ENCODE measurements at regions not wholly inside any gene's neighbourhood (a gene's known extent, or its start where the extent isn't known, plus 50 kb on each side); places are given as distances from the start of the nearest gene placed in this dataset.

- H3K36me3 Mint-ChIP-seq (ENCODE audit: low read depth) = no peaks in the 10 kb centered on the region
- H3K27me3 Mint-ChIP-seq = peaks cover 25% of the 10 kb centered on the region
- no peak overlapping the region for H3K4me3 Mint-ChIP-seq
- H3K27ac Mint-ChIP-seq = no peak overlapping the region
- no peaks in the 10 kb centered on the region for H3K9me3 Mint-ChIP-seq
- H3K4me1 Mint-ChIP-seq (ENCODE audit: low read depth) = no peaks in the 10 kb centered on the region
These were observed 252.1 kb upstream of the RTL1 start for GRCh38 chr14:101155575-101155974.

GRCh38 chr14:101167428-101167827, 263.9 kb upstream of the RTL1 start:
- H3K4me1 Mint-ChIP-seq (ENCODE audit: low read depth) = no peaks in the 10 kb centered on the region
- peaks cover 14% of the 10 kb centered on the region for H3K27me3 Mint-ChIP-seq
- peaks cover 26% of the 10 kb centered on the region for H3K9me3 Mint-ChIP-seq
- no peaks in the 10 kb centered on the region for H3K36me3 Mint-ChIP-seq (ENCODE audit: low read depth)
- H3K27ac Mint-ChIP-seq = no peak overlapping the region
- no peak overlapping the region for H3K4me3 Mint-ChIP-seq

GRCh38 chr14:101169267-101169666, 265.7 kb upstream of the RTL1 start:
- no peak overlapping the region for H3K4me3 Mint-ChIP-seq
- no peaks in the 10 kb centered on the region for H3K4me1 Mint-ChIP-seq (ENCODE audit: low read depth)
- H3K27ac Mint-ChIP-seq = no peak overlapping the region
- no peaks in the 10 kb centered on the region for H3K36me3 Mint-ChIP-seq (ENCODE audit: low read depth)
- H3K27me3 Mint-ChIP-seq = peaks cover 14% of the 10 kb centered on the region
- H3K9me3 Mint-ChIP-seq = peaks cover 26% of the 10 kb centered on the region

GRCh38 chr14:101171650-101172049, 268.1 kb upstream of the RTL1 start:
- H3K4me1 Mint-ChIP-seq (ENCODE audit: low read depth) = no peaks in the 10 kb centered on the region
- peaks cover 13% of the 10 kb centered on the region for H3K9me3 Mint-ChIP-seq
- H3K36me3 Mint-ChIP-seq (ENCODE audit: low read depth) = no peaks in the 10 kb centered on the region
- peaks cover 14% of the 10 kb centered on the region for H3K27me3 Mint-ChIP-seq
- H3K27ac Mint-ChIP-seq = no peak overlapping the region
- H3K4me3 Mint-ChIP-seq = no peak overlapping the region

- Mint-ChIP-seq H3K9me3 (no peaks in the 10 kb centered on the region), H3K27ac (no peak overlapping the region), H3K4me3 (no peak overlapping the region), H3K27me3 (peaks cover 10% of the 10 kb centered on the region), H3K36me3 (ENCODE audit: low read depth) (no peaks in the 10 kb centered on the region), H3K4me1 (ENCODE audit: low read depth) (no peaks in the 10 kb centered on the region)
These were observed 270.4 kb upstream of the RTL1 start for GRCh38 chr14:101173698-101174521.

- peaks cover 10% of the 10 kb centered on the region for H3K27me3 Mint-ChIP-seq
- H3K9me3 Mint-ChIP-seq = no peaks in the 10 kb centered on the region
- no peak overlapping the region for H3K4me3 Mint-ChIP-seq
- H3K27ac Mint-ChIP-seq = no peak overlapping the region
- H3K4me1 Mint-ChIP-seq (ENCODE audit: low read depth) = no peaks in the 10 kb centered on the region
- H3K36me3 Mint-ChIP-seq (ENCODE audit: low read depth) = no peaks in the 10 kb centered on the region
These were observed 271.0 kb upstream of the RTL1 start for GRCh38 chr14:101174522-101174838.

GRCh38 chr14:101174980-101175606, 271.6 kb upstream of the RTL1 start:
- no peak overlapping the region for H3K27ac Mint-ChIP-seq
- H3K36me3 Mint-ChIP-seq (ENCODE audit: low read depth) = no peaks in the 10 kb centered on the region
- H3K4me1 Mint-ChIP-seq (ENCODE audit: low read depth) = no peaks in the 10 kb centered on the region
- no peak overlapping the region for H3K4me3 Mint-ChIP-seq
- H3K27me3 Mint-ChIP-seq = peaks cover 9% of the 10 kb centered on the region
- no peaks in the 10 kb centered on the region for H3K9me3 Mint-ChIP-seq

- no peaks in the 10 kb centered on the region for H3K4me1 Mint-ChIP-seq (ENCODE audit: low read depth)
- no peak overlapping the region for H3K4me3 Mint-ChIP-seq
- H3K9me3 Mint-ChIP-seq = no peaks in the 10 kb centered on the region
- peaks cover 5% of the 10 kb centered on the region for H3K27me3 Mint-ChIP-seq
- H3K36me3 Mint-ChIP-seq (ENCODE audit: low read depth) = no peaks in the 10 kb centered on the region
- H3K27ac Mint-ChIP-seq = no peak overlapping the region
These were observed 272.4 kb upstream of the RTL1 start for GRCh38 chr14:101175731-101176534.

- Mint-ChIP-seq H3K4me3 (no peak overlapping the region), H3K4me1 (ENCODE audit: low read depth) (no peaks in the 10 kb centered on the region), H3K9me3 (no peaks in the 10 kb centered on the region), H3K27ac (no peak overlapping the region), H3K27me3 (no peaks in the 10 kb centered on the region), H3K36me3 (ENCODE audit: low read depth) (no peaks in the 10 kb centered on the region)
These were observed 273.1 kb upstream of the RTL1 start for GRCh38 chr14:101176535-101177205.

- Mint-ChIP-seq H3K4me3 (no peak overlapping the region), H3K4me1 (ENCODE audit: low read depth) (no peaks in the 10 kb centered on the region), H3K36me3 (ENCODE audit: low read depth) (no peaks in the 10 kb centered on the region), H3K9me3 (no peaks in the 10 kb centered on the region), H3K27me3 (no peaks in the 10 kb centered on the region), H3K27ac (no peak overlapping the region)
These were observed 273.9 kb upstream of the RTL1 start for GRCh38 chr14:101177301-101177971.

GRCh38 chr14:101178184-101179072, 274.9 kb upstream of the RTL1 start:
- H3K36me3 Mint-ChIP-seq (ENCODE audit: low read depth) = no peaks in the 10 kb centered on the region
- no peak overlapping the region for H3K4me3 Mint-ChIP-seq
- H3K27me3 Mint-ChIP-seq = no peaks in the 10 kb centered on the region
- no peak overlapping the region for H3K27ac Mint-ChIP-seq
- H3K9me3 Mint-ChIP-seq = no peaks in the 10 kb centered on the region
- H3K4me1 Mint-ChIP-seq (ENCODE audit: low read depth) = no peaks in the 10 kb centered on the region

GRCh38 chr14:101179691-101180211, 276.2 kb upstream of the RTL1 start:
- no peak overlapping the region for H3K27ac Mint-ChIP-seq
- H3K27me3 Mint-ChIP-seq = no peaks in the 10 kb centered on the region
- no peaks in the 10 kb centered on the region for H3K36me3 Mint-ChIP-seq (ENCODE audit: low read depth)
- no peak overlapping the region for H3K4me3 Mint-ChIP-seq
- no peaks in the 10 kb centered on the region for H3K4me1 Mint-ChIP-seq (ENCODE audit: low read depth)
- H3K9me3 Mint-ChIP-seq = no peaks in the 10 kb centered on the region

GRCh38 chr14:101181446-101182313, 278.2 kb upstream of the RTL1 start:
- H3K27me3 Mint-ChIP-seq = no peaks in the 10 kb centered on the region
- H3K9me3 Mint-ChIP-seq = no peaks in the 10 kb centered on the region
- H3K4me3 Mint-ChIP-seq = no peak overlapping the region
- no peak overlapping the region for H3K27ac Mint-ChIP-seq
- H3K36me3 Mint-ChIP-seq (ENCODE audit: low read depth) = no peaks in the 10 kb centered on the region
- no peaks in the 10 kb centered on the region for H3K4me1 Mint-ChIP-seq (ENCODE audit: low read depth)

Measured in stimulated activated naive CD8-positive, alpha-beta T cell treated with anti-CD3 and anti-CD28 coated beads, Interleukin-15, Interleukin-2, amounts not matched to agents 100 ng/mL and 50 ng/mL, for 24 hours (primary cell).